ENCODE measurements at regions not wholly inside any gene's neighbourhood (a gene's known extent, or its start where the extent isn't known, plus 50 kb on each side); places are given as distances from the start of the nearest gene placed in this dataset.
"Not testable (repeated sequence)": the region's sequence is repeated elsewhere in the genome, so short reads cannot be mapped to it uniquely, and the experiment has no call there.

- no peak for DNase-seq
Measured at GRCh38 chr21:28216976-28217523, 775.6 kb downstream of the LTN1 start.

- no peak for DNase-seq
Measured at GRCh38 chr21:28215214-28215954, 777.3 kb downstream of the LTN1 start.

GRCh38 chr21:28214786-28215185 is 777.9 kb downstream of the LTN1 start:
- no peak for DNase-seq

- no peak for DNase-seq
Measured at GRCh38 chr21:28213261-28213660, 779.4 kb downstream of the LTN1 start.

- DNase-seq, result no peak
Measured at GRCh38 chr21:28212061-28212460, 780.6 kb downstream of the LTN1 start.

GRCh38 chr21:28207436-28208173 is 785.1 kb downstream of the LTN1 start:
- no peak for DNase-seq

- no peak for DNase-seq
Measured at GRCh38 chr21:28200726-28201125, 792.0 kb downstream of the LTN1 start.

- no peak for DNase-seq
Measured at GRCh38 chr21:28196981-28197380, 795.7 kb downstream of the LTN1 start.

GRCh38 chr21:28193189-28193588 is 799.5 kb downstream of the LTN1 start:
- no peak for DNase-seq

- DNase-seq, result no peak
Measured at GRCh38 chr21:28186604-28187003, 806.1 kb downstream of the LTN1 start.

- DNase-seq, result no peak
Measured at GRCh38 chr21:28181730-28182129, 810.9 kb downstream of the LTN1 start.

- DNase-seq, result no peak
Measured at GRCh38 chr21:28179136-28179535, 813.5 kb downstream of the LTN1 start.

- no peak for DNase-seq
Measured at GRCh38 chr21:28177124-28177523, 815.6 kb downstream of the LTN1 start.

GRCh38 chr21:28174701-28175100 is 818.0 kb downstream of the LTN1 start:
- DNase-seq, result no peak

GRCh38 chr21:28174006-28174405 is 818.7 kb downstream of the LTN1 start:
- DNase-seq, result no peak

GRCh38 chr21:28172376-28172775 is 820.3 kb downstream of the LTN1 start:
- DNase-seq, result no peak

- DNase-seq, result no peak
Measured at GRCh38 chr21:28167366-28167765, 825.3 kb downstream of the LTN1 start.

GRCh38 chr21:28164519-28164918 is 828.2 kb downstream of the LTN1 start:
- DNase-seq, result not testable (repeated sequence)

GRCh38 chr21:28162052-28162451 is 830.6 kb downstream of the LTN1 start:
- not testable (repeated sequence) for DNase-seq

GRCh38 chr21:28160378-28160777 is 832.3 kb downstream of the LTN1 start:
- DNase-seq, result no peak

GRCh38 chr21:28159396-28159795 is 833.3 kb downstream of the LTN1 start:
- no peak for DNase-seq

- no peak for DNase-seq
Measured at GRCh38 chr21:28156590-28156989, 836.1 kb downstream of the LTN1 start.

GRCh38 chr21:28154121-28154520 is 838.6 kb downstream of the LTN1 start:
- no peak for DNase-seq

GRCh38 chr21:28152732-28153131 is 839.9 kb downstream of the LTN1 start:
- DNase-seq, result no peak
